Neural crest cell (in vitro differentiated cells): ENCODE measurements at regions not wholly inside any gene's neighbourhood (a gene's known extent, or its start where the extent isn't known, plus 50 kb on each side); places are given as distances from the start of the nearest gene placed in this dataset.
A peak's percentile ranks its signal among the peaks of the same experiment; 100 is the strongest.
"Not testable (repeated sequence)": the region's sequence is repeated elsewhere in the genome, so short reads cannot be mapped to it uniquely, and the experiment has no call there.

Experiments
- DNase-seq: peaks from one replicate; pipeline ENCODE4 v3.0.0; 2021; ENCODE audit warnings: low read depth, mixed read lengths, low spot score
- H3K27ac Mint-ChIP-seq: one replicate; pipeline ENCODE4 v1.8.0; 2021; ENCODE audit warnings: mild to moderate bottlenecking, mixed read lengths; ENCODE audit not compliant: unreplicated experiment
- H3K27me3 Mint-ChIP-seq: 2 replicates; pipeline ENCODE4 v1.8.0; 2021; ENCODE audit warnings: low read depth, mild to moderate bottlenecking, mixed read lengths
- H3K36me3 Mint-ChIP-seq: 2 replicates; pipeline ENCODE4 v1.8.0; 2021; ENCODE audit warnings: low read depth, mild to moderate bottlenecking, mixed read lengths
- H3K4me1 Mint-ChIP-seq: 2 replicates; pipeline ENCODE4 v1.8.0; 2021; ENCODE audit warnings: mixed read lengths
- H3K4me3 Mint-ChIP-seq: one replicate; pipeline ENCODE4 v1.8.0; 2021; ENCODE audit warnings: mild to moderate bottlenecking, mixed read lengths
- H3K9me3 Mint-ChIP-seq: 2 replicates; pipeline ENCODE4 v1.8.0; 2021; ENCODE audit warnings: mixed read lengths
- TF ChIP-seq, protein P1 (sequence below): fragments of 200-600 bp; sonication (generic); conservative IDR thresholded peaks from 2 replicates; pipeline ENCODE4 v1.5.0; 2021; ENCODE audit warnings: antibody characterized with exemption, mild to moderate bottlenecking

DNA sequence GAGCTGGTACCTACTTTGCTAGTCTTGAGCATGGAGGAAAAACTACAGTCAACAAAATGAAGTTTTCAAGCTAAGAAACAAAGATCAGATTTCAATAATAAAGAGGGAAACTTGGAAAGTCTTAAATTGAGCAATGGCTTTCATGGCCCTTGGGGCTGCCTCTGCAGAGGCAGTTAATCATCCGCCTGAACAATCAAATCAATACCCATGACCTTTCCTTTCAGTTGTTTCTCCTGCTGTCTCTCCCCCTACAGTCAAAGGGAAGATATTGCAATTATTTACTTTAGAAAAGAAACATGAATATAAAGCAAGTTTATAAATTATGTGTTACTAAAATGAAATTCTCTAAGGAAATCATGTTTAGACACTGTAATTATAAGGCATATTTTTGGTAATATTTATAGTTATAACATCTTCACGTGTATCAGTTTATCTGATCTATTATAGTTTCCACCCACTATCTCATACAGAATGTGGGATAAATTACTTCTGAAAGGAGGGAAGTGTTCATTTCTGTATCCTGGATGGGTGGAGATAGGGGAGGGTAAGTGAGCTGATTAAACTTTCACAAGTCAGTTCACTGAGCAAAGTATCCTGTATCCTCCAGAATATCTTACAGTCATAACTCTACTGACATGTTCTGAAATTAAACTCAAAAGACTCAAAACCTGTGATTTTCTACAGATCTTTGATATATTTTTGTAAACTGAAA lies 72.4 kb upstream of the TSC22D1 start:
- Mint-ChIP-seq H3K27ac (no peak overlapping the region), H3K36me3 (no peaks in the 10 kb centered on the region), H3K4me3 (no peak overlapping the region), H3K9me3 (no peaks in the 10 kb centered on the region), H3K4me1 (peaks cover 14% of the 10 kb centered on the region), H3K27me3 (peaks cover 3% of the 10 kb centered on the region)
- DNase-seq = no peak
- TF ChIP-seq, protein P1, sequence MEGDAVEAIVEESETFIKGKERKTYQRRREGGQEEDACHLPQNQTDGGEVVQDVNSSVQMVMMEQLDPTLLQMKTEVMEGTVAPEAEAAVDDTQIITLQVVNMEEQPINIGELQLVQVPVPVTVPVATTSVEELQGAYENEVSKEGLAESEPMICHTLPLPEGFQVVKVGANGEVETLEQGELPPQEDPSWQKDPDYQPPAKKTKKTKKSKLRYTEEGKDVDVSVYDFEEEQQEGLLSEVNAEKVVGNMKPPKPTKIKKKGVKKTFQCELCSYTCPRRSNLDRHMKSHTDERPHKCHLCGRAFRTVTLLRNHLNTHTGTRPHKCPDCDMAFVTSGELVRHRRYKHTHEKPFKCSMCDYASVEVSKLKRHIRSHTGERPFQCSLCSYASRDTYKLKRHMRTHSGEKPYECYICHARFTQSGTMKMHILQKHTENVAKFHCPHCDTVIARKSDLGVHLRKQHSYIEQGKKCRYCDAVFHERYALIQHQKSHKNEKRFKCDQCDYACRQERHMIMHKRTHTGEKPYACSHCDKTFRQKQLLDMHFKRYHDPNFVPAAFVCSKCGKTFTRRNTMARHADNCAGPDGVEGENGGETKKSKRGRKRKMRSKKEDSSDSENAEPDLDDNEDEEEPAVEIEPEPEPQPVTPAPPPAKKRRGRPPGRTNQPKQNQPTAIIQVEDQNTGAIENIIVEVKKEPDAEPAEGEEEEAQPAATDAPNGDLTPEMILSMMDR = peak; percentile 63

DNA sequence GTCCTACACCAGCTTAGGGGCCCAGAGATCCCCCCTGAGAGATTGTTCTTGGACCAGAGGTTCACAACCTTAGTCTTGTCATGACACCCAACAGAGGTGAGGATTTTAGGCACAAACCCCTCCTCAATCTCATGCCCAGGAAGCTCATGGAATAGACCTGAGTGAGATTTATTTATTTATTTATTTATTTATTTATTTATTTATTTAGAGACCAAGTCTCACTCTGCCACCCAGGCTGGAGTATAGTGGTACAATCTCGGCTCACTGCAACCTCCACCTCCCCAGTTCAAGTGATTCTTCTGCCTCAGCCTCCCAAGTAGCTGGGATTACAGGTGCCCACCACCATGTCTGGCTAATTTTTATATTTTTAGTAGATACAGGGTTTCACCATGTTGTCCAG lies 71.4 kb upstream of the TSC22D1 start:
- H3K4me3 Mint-ChIP-seq, H3K9me3 Mint-ChIP-seq, H3K36me3 Mint-ChIP-seq, H3K27ac Mint-ChIP-seq, H3K27me3 Mint-ChIP-seq, DNase-seq: not testable (repeated sequence)
- peaks cover 14% of the 10 kb centered on the region for H3K4me1 Mint-ChIP-seq

DNA sequence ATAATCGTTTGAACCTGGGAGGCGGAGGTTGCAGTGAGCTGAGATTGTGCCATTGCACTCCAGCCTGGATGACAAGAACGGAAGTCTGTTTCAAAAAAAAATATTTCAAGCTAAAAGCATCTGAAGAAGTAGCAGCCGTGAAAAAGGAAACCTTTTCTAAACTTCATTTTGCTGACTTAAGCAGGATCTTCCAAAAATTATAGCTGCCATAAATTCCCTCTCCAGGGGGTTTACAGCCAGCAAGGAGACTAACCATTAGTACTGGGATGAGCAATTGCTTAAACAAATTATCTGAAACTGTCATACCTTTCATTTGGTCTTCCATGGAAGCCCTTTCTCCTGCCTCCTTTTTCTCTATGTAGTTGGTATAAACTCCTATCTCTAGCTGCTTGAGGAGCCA lies 69.9 kb upstream of the TSC22D1 start:
- H3K9me3 Mint-ChIP-seq = no peaks in the 10 kb centered on the region
- no peak for DNase-seq
- peaks cover 14% of the 10 kb centered on the region for H3K4me1 Mint-ChIP-seq
- no peaks in the 10 kb centered on the region for H3K36me3 Mint-ChIP-seq
- peaks cover under 1% of the 10 kb centered on the region for H3K27me3 Mint-ChIP-seq
- H3K27ac Mint-ChIP-seq = no peak overlapping the region
- no peak overlapping the region for H3K4me3 Mint-ChIP-seq
- TF ChIP-seq, protein P1 = no peak

DNA sequence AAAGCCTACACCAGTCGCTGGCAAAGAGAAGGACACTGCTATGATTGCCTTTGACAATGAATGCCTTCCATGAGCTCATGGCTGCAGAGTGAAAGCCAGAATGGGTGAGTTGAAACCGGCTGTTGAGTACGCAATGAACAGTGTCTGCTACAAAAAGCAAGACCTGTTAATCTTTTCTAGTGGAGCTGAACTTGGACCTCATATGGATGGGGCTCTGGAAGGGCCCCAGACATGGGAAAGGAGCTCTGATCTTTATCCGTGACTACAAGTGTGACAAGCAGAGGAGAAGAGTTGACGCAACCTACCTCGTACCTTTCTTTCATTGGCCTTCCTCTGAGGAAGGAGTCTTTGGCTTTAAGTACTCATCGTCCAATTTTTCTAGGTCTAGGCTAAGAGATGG lies 67.1 kb upstream of the TSC22D1 start:
- Mint-ChIP-seq H3K27me3 (no peaks in the 10 kb centered on the region), H3K4me1 (no peaks in the 10 kb centered on the region), H3K36me3 (no peaks in the 10 kb centered on the region), H3K9me3 (no peaks in the 10 kb centered on the region), H3K27ac (no peak overlapping the region), H3K4me3 (no peak overlapping the region)
- DNase-seq = no peak
- TF ChIP-seq, protein P1 = no peak

DNA sequence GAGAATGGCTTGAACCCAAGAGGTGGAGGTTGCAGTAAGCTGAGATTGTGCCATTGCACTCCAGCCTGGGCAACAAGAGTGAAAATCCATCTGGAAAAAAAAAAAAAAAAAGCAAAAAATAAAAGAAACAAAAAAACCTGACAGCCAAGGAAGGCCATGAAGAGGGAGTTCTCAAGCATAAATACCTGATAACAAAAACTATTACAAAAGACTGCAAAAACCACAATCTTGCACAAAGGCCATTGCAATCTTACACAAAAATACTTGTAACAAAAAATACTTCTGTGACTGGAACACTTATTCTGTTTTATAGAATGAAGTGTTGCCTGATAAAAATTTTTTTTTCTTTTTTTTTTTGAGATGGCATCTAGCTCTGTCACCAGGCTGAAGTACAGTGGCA lies 61.5 kb upstream of the TSC22D1 start:
- no peaks in the 10 kb centered on the region for H3K27me3 Mint-ChIP-seq
- no peaks in the 10 kb centered on the region for H3K9me3 Mint-ChIP-seq
- no peaks in the 10 kb centered on the region for H3K4me1 Mint-ChIP-seq
- H3K36me3 Mint-ChIP-seq = no peaks in the 10 kb centered on the region
- H3K27ac Mint-ChIP-seq = no peak overlapping the region
- no peak overlapping the region for H3K4me3 Mint-ChIP-seq
- TF ChIP-seq, protein P1 = no peak
- DNase-seq = no peak

DNA sequence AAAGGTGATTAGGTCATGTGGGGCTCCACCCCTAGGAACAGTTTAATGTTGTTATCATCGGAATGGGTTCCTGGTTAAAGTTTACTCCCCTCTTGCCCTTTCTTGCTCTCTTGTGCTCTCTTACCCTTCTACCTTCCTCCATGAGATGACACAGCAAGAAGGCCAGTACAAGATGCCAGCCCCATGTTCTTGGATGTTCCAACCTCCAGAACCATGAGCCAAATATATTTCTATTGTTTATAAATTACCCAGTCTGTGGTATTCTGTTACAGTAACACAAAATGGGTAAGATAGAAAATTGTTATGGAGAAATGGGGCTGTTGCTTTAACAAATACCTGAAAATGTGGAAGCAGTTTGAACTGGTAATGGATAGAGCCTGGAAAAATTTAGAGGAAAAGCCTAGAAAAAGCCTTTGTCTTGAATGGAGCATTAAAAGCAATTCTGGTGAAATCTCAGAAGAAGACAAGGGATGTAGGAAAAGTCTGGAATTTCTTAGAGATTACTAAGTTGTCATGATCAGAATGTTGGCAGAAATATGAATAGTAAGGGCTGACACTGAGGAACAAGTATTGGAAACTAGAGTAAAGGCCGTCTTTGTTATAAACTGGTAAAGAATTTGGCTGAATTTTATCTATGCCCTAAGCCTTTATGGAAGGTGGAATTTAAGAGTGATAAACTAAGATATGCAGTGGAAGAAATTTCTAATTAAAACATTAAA lies 53.5 kb upstream of the TSC22D1 start:
- no peak overlapping the region for H3K4me3 Mint-ChIP-seq
- peaks cover 5% of the 10 kb centered on the region for H3K4me1 Mint-ChIP-seq
- H3K27ac Mint-ChIP-seq = no peak overlapping the region
- no peaks in the 10 kb centered on the region for H3K36me3 Mint-ChIP-seq
- H3K27me3 Mint-ChIP-seq = no peaks in the 10 kb centered on the region
- H3K9me3 Mint-ChIP-seq = no peaks in the 10 kb centered on the region
- DNase-seq = no peak
- TF ChIP-seq, protein P1 = no peak

DNA sequence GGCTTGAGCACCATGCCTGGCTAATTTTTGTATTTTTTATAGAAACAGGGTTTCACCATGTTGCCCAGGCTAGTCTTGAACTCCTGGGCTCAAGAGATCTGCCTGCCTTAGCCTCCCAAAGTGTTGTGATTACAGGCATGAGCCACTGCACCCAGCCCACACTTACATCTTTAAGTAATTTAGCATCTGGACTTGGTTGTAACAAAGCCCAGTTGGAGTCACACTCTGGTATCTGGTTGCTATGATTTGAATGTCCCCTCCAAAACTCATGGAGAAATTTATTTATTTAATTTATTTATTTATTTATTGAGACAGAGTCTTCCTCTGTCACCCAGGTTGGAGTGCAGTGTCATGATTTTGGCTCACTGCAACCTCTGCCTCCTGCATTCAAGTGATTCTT lies 52.7 kb upstream of the TSC22D1 start:
- not testable (repeated sequence) for H3K4me3 Mint-ChIP-seq, H3K9me3 Mint-ChIP-seq, H3K4me1 Mint-ChIP-seq, H3K36me3 Mint-ChIP-seq, DNase-seq, H3K27ac Mint-ChIP-seq, H3K27me3 Mint-ChIP-seq
